Activated naive CD8-positive, alpha-beta T cell treated with anti-CD3 and anti-CD28 coated beads, Interleukin-2, amount 10 ng/mL, durations not matched to agents 7 days and 5 days (primary cell): ENCODE measurements at regions not wholly inside any gene's neighbourhood (a gene's known extent, or its start where the extent isn't known, plus 50 kb on each side); places are given as distances from the start of the nearest gene placed in this dataset.

Experiments
- ATAC-seq: fragments of 150-1000 bp; cut with Tn5 transposase; one replicate; pipeline ENCODE4 v1.10.0; 2021; ENCODE audit warnings: low read depth, moderate library complexity
- POLR2A ChIA-PET: fragments of 350-600 bp; sonication (Branson Sonifier 250); formaldehyde crosslinking; loops from one replicate; lab custom pipeline; 2021; ENCODE audit warnings: antibody characterized with exemption; lab: Charles Lee
- DNase-seq: peaks from one replicate; pipeline ENCODE4 v3.0.0; 2021
- H3K27ac Mint-ChIP-seq: one replicate; pipeline ENCODE4 v1.8.0; 2022; ENCODE audit warnings: mild to moderate bottlenecking, mixed read lengths
- H3K27me3 Mint-ChIP-seq: one replicate; pipeline ENCODE4 v1.8.0; 2022; ENCODE audit warnings: mild to moderate bottlenecking, moderate library complexity, mixed read lengths
- H3K36me3 Mint-ChIP-seq: one replicate; pipeline ENCODE4 v1.8.0; 2021; ENCODE audit warnings: mild to moderate bottlenecking, mixed read lengths
- H3K4me1 Mint-ChIP-seq: one replicate; pipeline ENCODE4 v1.8.0; 2021; ENCODE audit warnings: mixed read lengths
- H3K4me3 Mint-ChIP-seq: one replicate; pipeline ENCODE4 v1.8.0; 2022; ENCODE audit warnings: mild to moderate bottlenecking, moderate library complexity, mixed read lengths
- H3K9me3 Mint-ChIP-seq: one replicate; pipeline ENCODE4 v1.8.0; 2021; ENCODE audit warnings: mixed read lengths

DNA sequence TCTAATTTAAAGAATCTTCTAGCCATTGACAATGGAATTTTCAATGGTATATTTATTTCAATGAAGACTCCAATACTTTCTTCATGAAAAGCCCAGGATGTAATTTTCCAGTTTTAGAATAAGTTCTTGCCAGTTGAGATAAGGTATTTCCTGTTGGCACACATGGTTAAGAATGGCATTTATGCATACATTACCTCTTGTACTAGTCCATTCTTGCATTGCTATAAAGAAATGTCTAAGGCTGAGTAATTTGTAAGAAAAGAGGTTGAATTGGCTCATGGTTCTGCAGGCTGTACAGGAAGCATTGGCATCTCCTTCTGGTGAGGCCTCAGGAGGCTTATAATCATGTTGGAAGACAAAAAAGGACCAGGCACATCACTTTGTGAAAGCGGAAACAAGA lies 1179.6 kb downstream of the AMY1C start:
- H3K36me3 Mint-ChIP-seq, result no peaks in the 10 kb centered on the region
- H3K4me1 Mint-ChIP-seq, result no peaks in the 10 kb centered on the region
- H3K9me3 Mint-ChIP-seq, result peaks cover 12% of the 10 kb centered on the region
- H3K4me3 Mint-ChIP-seq, result no peak overlapping the region
- H3K27ac Mint-ChIP-seq, result no peak overlapping the region
- ATAC-seq (no peak), DNase-seq (no peak)
- no peaks in the 10 kb centered on the region for H3K27me3 Mint-ChIP-seq
- POLR2A ChIA-PET, result no interaction called here

GRCh38 chr1:104932030-104932915 lies 1182.6 kb downstream of the AMY1C start:
- POLR2A ChIA-PET, result no interaction called here
- peaks cover 12% of the 10 kb centered on the region for H3K9me3 Mint-ChIP-seq
- no peaks in the 10 kb centered on the region for H3K27me3 Mint-ChIP-seq
- no peak overlapping the region for H3K27ac Mint-ChIP-seq
- H3K4me1 Mint-ChIP-seq, result no peaks in the 10 kb centered on the region
- H3K4me3 Mint-ChIP-seq, result no peak overlapping the region
- H3K36me3 Mint-ChIP-seq, result no peaks in the 10 kb centered on the region
- no peak for DNase-seq
- ATAC-seq, result no peak

DNA sequence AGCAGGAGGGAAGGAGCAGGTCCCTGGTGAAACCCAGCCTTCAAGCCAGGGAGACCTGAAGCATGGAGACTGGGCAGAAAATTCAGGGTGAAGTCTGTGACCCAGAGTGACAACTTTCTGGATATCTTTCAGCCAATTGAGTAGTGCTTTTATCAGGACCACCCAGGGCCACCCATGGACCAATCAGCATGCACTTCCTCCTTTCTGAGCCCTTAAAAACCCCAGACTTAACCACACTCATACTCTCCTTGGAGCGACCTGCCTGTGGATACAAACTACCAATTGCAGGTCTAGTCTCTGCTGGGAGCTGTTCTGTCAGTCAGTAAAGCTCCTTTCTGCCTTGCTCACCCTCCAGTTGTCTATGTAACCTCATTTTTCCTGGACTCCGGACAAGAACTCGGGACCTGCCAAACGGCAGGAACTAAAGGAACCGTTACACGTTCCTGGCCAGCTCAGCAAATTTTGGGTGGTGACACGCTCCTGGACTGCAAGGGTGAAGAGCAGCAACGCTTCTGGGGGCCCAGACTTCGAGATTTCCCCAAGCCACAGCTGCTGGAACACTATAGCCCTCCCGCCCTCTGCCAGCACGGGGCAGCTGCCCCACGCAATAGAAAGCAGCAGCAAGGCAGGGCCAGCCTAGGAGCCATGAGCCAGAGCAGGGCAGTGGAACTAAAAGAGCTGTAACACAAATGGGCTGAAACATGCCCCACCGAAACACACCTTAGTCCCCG lies 1183.4 kb downstream of the AMY1C start:
- no peak for DNase-seq
- POLR2A ChIA-PET, result no interaction called here
- Mint-ChIP-seq H3K4me1 (no peaks in the 10 kb centered on the region), H3K27me3 (no peaks in the 10 kb centered on the region), H3K9me3 (peaks cover 12% of the 10 kb centered on the region), H3K27ac (no peak overlapping the region), H3K4me3 (no peak overlapping the region), H3K36me3 (no peaks in the 10 kb centered on the region)
- ATAC-seq, result no peak

DNA sequence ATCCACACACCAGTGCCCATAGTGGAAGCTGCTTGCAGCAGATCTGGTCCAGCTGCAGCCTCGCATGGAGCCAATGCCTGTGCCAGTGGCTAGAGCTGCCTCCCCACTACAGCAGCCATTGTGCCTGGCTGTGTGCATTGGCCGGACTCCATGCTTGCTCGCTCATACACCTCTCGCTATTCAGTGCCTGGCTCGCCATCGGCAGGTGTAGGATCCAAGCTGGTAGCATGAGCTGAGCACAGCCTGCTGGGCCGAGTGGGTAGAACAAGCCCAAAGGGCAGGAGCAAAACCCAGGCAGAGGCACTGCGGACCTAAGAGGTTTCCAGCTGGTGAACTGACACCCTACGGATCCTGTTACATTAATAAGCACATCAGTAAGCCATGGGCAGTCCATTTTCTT lies 1184.1 kb downstream of the AMY1C start:
- POLR2A ChIA-PET, result no interaction called here
- ATAC-seq (no peak), DNase-seq (no peak)
- no peaks in the 10 kb centered on the region for H3K27me3 Mint-ChIP-seq
- H3K4me1 Mint-ChIP-seq, result no peaks in the 10 kb centered on the region
- H3K4me3 Mint-ChIP-seq, result no peak overlapping the region
- H3K36me3 Mint-ChIP-seq, result no peaks in the 10 kb centered on the region
- H3K27ac Mint-ChIP-seq, result no peak overlapping the region
- H3K9me3 Mint-ChIP-seq, result peaks cover 12% of the 10 kb centered on the region

DNA sequence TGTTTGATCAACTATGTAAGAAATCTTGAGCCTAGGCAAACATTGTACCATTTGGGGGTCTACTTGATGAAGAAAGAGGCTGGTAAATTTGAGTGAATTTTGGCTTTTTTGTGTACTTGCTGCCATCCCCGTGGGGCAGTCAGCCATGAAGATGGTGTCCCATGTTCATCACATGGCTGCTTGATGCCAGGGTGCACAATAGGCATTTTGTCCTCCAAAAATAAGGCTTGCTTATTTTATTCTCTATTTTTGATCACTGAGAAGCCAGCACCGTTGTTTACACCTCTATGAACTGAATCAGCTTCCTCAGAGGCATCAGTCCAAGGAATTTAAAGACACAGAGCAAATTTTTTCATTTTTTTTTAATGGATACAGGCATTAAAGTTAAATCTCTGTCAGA lies 1195.7 kb downstream of the AMY1C start:
- peaks cover 3% of the 10 kb centered on the region for H3K9me3 Mint-ChIP-seq
- ATAC-seq (no peak), DNase-seq (no peak)
- no peak overlapping the region for H3K27ac Mint-ChIP-seq
- H3K27me3 Mint-ChIP-seq, result no peaks in the 10 kb centered on the region
- H3K36me3 Mint-ChIP-seq, result no peaks in the 10 kb centered on the region
- POLR2A ChIA-PET, result no interaction called here
- no peak overlapping the region for H3K4me3 Mint-ChIP-seq
- H3K4me1 Mint-ChIP-seq, result no peaks in the 10 kb centered on the region

DNA sequence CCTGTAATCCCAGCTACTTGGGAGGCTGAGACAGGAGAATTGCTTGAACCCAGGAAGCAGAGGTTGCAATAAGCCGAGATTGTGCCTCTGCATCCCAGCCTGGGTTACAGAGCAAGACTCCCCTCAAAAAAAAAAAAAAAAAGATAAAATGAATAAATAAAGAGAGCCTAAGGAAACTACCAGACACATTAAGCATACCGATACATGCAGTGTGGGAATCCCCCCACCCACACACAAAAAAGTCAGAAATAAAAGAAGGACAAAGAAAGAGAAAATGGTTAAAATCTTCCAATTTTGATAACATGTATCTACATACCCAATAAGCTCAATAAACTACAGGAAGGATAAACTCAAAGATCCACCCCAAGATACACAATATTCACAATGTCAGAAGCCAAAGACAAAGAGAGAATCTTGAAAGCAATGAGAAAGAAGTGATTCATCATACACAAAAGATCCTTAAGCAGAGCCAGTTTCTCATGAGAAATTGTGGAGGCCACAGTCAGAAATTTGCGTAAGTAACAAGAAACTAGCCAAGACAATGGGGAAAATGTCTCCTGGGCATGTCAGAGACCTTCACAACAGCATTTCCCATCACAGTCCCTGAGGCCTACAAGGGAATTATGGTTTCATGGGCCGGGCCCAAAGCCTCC lies 1197.0 kb downstream of the AMY1C start:
- POLR2A ChIA-PET, result no interaction called here
- DNase-seq (no peak), ATAC-seq (no peak)
- H3K4me3 Mint-ChIP-seq, result no peak overlapping the region
- peaks cover 4% of the 10 kb centered on the region for H3K9me3 Mint-ChIP-seq
- H3K27me3 Mint-ChIP-seq, result no peaks in the 10 kb centered on the region
- H3K4me1 Mint-ChIP-seq, result no peaks in the 10 kb centered on the region
- H3K27ac Mint-ChIP-seq, result no peak overlapping the region
- no peaks in the 10 kb centered on the region for H3K36me3 Mint-ChIP-seq

DNA sequence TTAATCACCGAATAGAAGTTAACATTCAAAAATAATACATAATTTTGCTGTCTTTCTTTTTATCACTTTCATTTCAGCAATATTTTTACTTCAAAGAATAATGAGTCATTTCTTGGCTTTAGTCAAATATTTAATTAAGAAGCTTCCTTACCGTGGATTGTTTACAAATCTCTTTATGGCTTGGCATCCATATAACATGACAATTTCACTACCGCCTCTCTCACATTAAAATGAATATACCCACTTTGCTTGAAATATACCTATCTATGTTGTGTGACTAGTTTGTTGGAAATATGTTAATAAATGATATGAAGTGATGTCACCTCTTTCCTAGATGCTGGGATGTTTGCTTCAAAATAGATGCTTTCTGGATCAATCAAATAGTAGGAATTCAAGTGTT lies 1203.9 kb downstream of the AMY1C start:
- ATAC-seq (no peak), DNase-seq (no peak)
- Mint-ChIP-seq H3K27ac (no peak overlapping the region), H3K4me1 (no peaks in the 10 kb centered on the region), H3K27me3 (no peaks in the 10 kb centered on the region), H3K9me3 (peaks cover 1% of the 10 kb centered on the region), H3K4me3 (no peak overlapping the region), H3K36me3 (no peaks in the 10 kb centered on the region)
- POLR2A ChIA-PET, result no interaction called here

GRCh38 chr1:104973516-104973915 lies 1223.8 kb downstream of the AMY1C start:
- no peaks in the 10 kb centered on the region for H3K4me1 Mint-ChIP-seq
- H3K4me3 Mint-ChIP-seq, result no peak overlapping the region
- peaks cover 3% of the 10 kb centered on the region for H3K9me3 Mint-ChIP-seq
- H3K27ac Mint-ChIP-seq, result no peak overlapping the region
- POLR2A ChIA-PET, result no interaction called here
- no peaks in the 10 kb centered on the region for H3K36me3 Mint-ChIP-seq
- ATAC-seq (no peak), DNase-seq (no peak)
- H3K27me3 Mint-ChIP-seq, result no peaks in the 10 kb centered on the region

GRCh38 chr1:104979651-104980050 lies 1230.0 kb downstream of the AMY1C start:
- Mint-ChIP-seq H3K4me1 (no peaks in the 10 kb centered on the region), H3K27me3 (no peaks in the 10 kb centered on the region), H3K27ac (no peak overlapping the region), H3K36me3 (no peaks in the 10 kb centered on the region), H3K9me3 (peaks cover 6% of the 10 kb centered on the region), H3K4me3 (no peak overlapping the region)
- no peak for DNase-seq
- POLR2A ChIA-PET, result no interaction called here
- ATAC-seq, result no peak

DNA sequence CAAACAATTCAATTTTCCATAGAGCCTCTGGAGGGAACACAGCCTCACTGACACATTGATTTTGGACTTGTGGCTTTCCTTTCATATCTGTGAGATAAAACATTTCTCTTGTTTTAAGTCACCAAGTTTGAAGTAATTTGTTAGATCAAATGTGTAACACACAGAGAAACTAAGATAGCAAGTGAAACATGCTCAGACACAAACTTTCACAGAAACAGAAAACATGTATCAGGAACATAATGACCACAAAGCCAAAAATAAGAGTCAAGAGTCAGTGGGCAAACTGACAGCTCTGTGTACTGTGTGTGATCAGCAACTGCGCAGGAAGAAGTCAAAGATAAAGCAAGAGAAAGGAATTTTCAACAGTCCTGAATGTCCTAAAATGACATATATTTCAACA lies 1237.5 kb downstream of the AMY1C start:
- Mint-ChIP-seq H3K36me3 (no peaks in the 10 kb centered on the region), H3K27ac (no peak overlapping the region), H3K4me3 (no peak overlapping the region), H3K27me3 (no peaks in the 10 kb centered on the region), H3K4me1 (no peaks in the 10 kb centered on the region), H3K9me3 (peaks cover 12% of the 10 kb centered on the region)
- ATAC-seq, result no peak
- no peak for DNase-seq
- POLR2A ChIA-PET, result no interaction called here

- H3K4me1 Mint-ChIP-seq, result no peaks in the 10 kb centered on the region
- no peaks in the 10 kb centered on the region for H3K27me3 Mint-ChIP-seq
- H3K4me3 Mint-ChIP-seq, result no peak overlapping the region
- H3K9me3 Mint-ChIP-seq, result peaks cover 8% of the 10 kb centered on the region
- no peak for DNase-seq
- no peak overlapping the region for H3K27ac Mint-ChIP-seq
- POLR2A ChIA-PET, result no interaction called here
- H3K36me3 Mint-ChIP-seq, result no peaks in the 10 kb centered on the region
- ATAC-seq, result no peak
Observed at GRCh38 chr1:104989012-104989411, 1239.3 kb downstream of the AMY1C start.

DNA sequence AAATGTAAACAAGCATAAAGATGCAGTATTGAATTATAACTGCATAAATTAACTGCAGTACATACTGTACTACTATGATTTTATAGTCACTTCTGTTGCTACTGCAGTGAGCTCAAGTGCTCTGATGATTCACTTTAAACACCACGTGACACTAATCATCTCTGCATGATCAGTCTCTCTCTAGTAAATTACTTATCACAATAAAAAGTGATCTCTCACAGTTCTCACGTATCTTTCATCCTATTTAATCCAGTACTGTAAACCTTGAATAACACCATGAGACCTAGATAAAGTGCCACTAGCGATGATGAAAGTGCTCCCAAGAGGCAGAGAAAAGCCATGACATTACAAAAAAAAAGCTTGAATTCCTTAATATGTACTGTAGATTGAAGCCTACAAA lies 1242.0 kb downstream of the AMY1C start:
- ATAC-seq, result no peak
- H3K27ac Mint-ChIP-seq, result no peak overlapping the region
- no peak overlapping the region for H3K4me3 Mint-ChIP-seq
- DNase-seq, result no peak
- no peaks in the 10 kb centered on the region for H3K27me3 Mint-ChIP-seq
- peaks cover 9% of the 10 kb centered on the region for H3K9me3 Mint-ChIP-seq
- H3K36me3 Mint-ChIP-seq, result no peaks in the 10 kb centered on the region
- no peaks in the 10 kb centered on the region for H3K4me1 Mint-ChIP-seq
- POLR2A ChIA-PET, result no interaction called here

GRCh38 chr1:105000793-105001192 lies 1251.1 kb downstream of the AMY1C start:
- Mint-ChIP-seq H3K36me3 (no peaks in the 10 kb centered on the region), H3K27ac (no peak overlapping the region), H3K4me3 (no peak overlapping the region), H3K4me1 (no peaks in the 10 kb centered on the region), H3K9me3 (no peaks in the 10 kb centered on the region), H3K27me3 (no peaks in the 10 kb centered on the region)
- POLR2A ChIA-PET, result no interaction called here
- DNase-seq, result no peak
- ATAC-seq, result no peak

DNA sequence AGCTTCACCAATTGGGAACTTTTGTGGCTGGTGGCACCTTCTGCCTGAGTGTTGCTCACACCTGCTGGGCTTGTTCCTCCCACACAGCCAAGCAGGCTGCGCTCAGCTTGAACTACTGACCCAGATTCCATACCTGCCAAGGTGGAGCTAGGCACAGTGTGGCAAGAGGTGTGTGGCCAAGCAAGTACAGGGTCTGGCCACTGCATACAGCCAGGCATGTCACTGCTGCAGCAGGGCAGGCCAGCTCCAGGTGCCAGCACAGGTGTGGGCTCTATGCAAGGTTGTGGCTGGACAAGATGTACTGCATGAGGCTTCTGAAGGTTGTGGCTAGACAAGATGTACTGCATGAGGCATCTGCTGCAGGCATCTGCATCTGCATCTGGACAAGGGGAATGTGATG lies 1254.8 kb downstream of the AMY1C start:
- POLR2A ChIA-PET, result no interaction called here
- ATAC-seq (no peak), DNase-seq (no peak)
- H3K4me1 Mint-ChIP-seq, result no peaks in the 10 kb centered on the region
- H3K9me3 Mint-ChIP-seq, result peaks cover 3% of the 10 kb centered on the region
- no peak overlapping the region for H3K4me3 Mint-ChIP-seq
- no peak overlapping the region for H3K27ac Mint-ChIP-seq
- H3K27me3 Mint-ChIP-seq, result no peaks in the 10 kb centered on the region
- H3K36me3 Mint-ChIP-seq, result no peaks in the 10 kb centered on the region
